Loucy (cell line): ENCODE measurements at regions not wholly inside any gene's neighbourhood (a gene's known extent, or its start where the extent isn't known, plus 50 kb on each side); places are given as distances from the start of the nearest gene placed in this dataset.

ENCODE experiments used
- CTCF ChIP-seq: fragments of 200-600 bp; sonication (generic); conservative IDR thresholded peaks from 2 replicates; pipeline ENCODE4 v1.5.1; 2014; ENCODE audit warnings: mild to moderate bottlenecking, antibody characterized with exemption, low read length
- EZH2phosphoT487 ChIP-seq: fragments of 200-600 bp; IDR thresholded peaks from 2 replicates; pipeline ENCODE4 v1.6.1; 2018; ENCODE audit warnings: antibody characterized with exemption, mild to moderate bottlenecking, moderate library complexity, borderline replicate concordance

- TF ChIP-seq CTCF (no peak), EZH2phosphoT487 (no peak)
Observed at GRCh38 chrX:39360101-39360500, 558.8 kb downstream of the MID1IP1 start.
